Thyroid gland (tissue), 4 donors: ENCODE measurements at regions not wholly inside any gene's neighbourhood (a gene's known extent, or its start where the extent isn't known, plus 50 kb on each side); places are given as distances from the start of the nearest gene placed in this dataset.

Experiments used
- POLR2A ChIP-seq, 2 donors: fragments of 450-650 bp; IDR thresholded peaks; one replicate each; pipeline ENCODE4 v1.6.1; 2017; ENCODE audit warnings: antibody characterized with exemption in 2 of 2, mild to moderate bottlenecking in 2 of 2, moderate library complexity in 1 of 2
- TF ChIP-seq, protein P1 (sequence below), 6 experiments: fragments of 200-600 bp in 3 of 6; fragments of 450-650 bp in 3 of 6; sonication (generic) in 3 of 6; IDR thresholded peaks; one replicate each; pipeline ENCODE4 v1.5.1; 2016 to 2019; ENCODE audit warnings: antibody characterized with exemption in 6 of 6, mild to moderate bottlenecking in 2 of 6, inconsistent platforms in 1 of 6, moderate library complexity in 1 of 6

DNA sequence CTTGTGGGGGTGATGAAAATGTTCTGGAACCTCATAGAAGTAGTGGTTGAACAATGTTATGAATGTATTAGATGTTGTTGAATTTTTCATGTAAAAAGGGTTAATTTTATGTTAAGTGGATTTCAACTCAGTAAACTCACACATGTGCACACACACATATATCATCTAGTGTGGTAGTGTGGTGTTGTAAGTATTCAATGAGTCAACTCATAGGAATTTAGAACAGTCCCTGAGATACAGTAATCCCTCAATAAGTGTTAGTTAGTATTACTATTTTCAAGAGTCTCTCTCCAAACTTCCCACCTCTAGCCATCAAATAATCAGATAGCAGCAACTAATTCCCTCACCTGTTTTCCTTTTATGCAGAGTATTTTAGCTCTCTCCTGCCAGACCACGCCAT, 563.1 kb upstream of the JARID2 start:
- TF ChIP-seq, protein P1, sequence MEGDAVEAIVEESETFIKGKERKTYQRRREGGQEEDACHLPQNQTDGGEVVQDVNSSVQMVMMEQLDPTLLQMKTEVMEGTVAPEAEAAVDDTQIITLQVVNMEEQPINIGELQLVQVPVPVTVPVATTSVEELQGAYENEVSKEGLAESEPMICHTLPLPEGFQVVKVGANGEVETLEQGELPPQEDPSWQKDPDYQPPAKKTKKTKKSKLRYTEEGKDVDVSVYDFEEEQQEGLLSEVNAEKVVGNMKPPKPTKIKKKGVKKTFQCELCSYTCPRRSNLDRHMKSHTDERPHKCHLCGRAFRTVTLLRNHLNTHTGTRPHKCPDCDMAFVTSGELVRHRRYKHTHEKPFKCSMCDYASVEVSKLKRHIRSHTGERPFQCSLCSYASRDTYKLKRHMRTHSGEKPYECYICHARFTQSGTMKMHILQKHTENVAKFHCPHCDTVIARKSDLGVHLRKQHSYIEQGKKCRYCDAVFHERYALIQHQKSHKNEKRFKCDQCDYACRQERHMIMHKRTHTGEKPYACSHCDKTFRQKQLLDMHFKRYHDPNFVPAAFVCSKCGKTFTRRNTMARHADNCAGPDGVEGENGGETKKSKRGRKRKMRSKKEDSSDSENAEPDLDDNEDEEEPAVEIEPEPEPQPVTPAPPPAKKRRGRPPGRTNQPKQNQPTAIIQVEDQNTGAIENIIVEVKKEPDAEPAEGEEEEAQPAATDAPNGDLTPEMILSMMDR (IDR thresholded peaks at IDR 0.05): no peak
- no peak for TF ChIP-seq POLR2A (IDR thresholded peaks at IDR 0.05)
